ENCODE measurements at regions not wholly inside any gene's neighbourhood (a gene's known extent, or its start where the extent isn't known, plus 50 kb on each side); places are given as distances from the start of the nearest gene placed in this dataset.

DNA sequence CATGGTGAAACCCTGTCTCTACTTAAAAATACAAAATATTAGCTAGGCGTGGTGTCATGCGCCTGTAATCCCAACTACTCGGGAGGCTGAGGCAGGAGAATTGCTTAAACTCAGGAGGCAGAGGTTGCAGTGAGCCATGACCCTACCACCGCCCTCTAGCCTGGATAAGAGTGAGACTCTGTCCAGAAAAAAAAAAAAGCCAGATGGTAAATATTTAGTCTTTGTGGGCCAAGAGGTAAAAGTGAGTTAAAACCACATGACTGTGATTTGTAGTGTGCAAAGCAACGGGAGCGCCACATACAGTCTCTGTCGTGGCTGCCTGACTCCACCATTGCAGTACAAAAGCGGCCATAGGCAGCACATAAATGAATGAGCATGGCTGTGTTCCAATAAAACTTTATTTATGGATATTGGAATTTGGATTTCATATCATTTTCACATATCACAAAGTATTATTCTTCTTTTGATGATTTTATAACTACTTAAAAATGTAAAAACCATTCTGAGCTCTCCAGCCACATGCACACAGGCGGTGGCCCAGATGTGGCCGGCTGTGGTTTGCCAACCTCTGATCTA is 51.8 kb upstream of the CASZ1 start:
- no peak for DNase-seq (ENCODE audit: low spot score)

DNA sequence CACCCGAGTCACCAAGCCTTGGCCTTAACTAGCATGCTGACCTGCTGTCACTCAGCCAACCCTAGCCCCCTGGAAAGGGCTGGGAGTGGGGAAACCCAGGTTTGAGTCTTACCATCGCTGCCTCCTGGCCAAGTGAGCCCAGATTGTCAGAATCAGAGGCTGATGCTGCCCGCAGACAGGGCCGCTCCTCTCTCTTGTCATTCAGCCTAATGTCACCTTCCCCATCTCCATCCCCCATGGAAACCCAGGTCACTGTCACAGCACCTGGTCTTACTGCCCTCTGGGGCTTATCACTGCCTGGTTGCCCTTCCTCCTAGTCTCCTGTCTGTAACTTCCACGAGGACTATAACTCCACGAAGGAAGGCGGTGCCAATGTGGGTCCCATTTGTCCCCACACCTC is 53.6 kb upstream of the CASZ1 start:
- no peak for DNase-seq (ENCODE audit: low spot score)

DNA sequence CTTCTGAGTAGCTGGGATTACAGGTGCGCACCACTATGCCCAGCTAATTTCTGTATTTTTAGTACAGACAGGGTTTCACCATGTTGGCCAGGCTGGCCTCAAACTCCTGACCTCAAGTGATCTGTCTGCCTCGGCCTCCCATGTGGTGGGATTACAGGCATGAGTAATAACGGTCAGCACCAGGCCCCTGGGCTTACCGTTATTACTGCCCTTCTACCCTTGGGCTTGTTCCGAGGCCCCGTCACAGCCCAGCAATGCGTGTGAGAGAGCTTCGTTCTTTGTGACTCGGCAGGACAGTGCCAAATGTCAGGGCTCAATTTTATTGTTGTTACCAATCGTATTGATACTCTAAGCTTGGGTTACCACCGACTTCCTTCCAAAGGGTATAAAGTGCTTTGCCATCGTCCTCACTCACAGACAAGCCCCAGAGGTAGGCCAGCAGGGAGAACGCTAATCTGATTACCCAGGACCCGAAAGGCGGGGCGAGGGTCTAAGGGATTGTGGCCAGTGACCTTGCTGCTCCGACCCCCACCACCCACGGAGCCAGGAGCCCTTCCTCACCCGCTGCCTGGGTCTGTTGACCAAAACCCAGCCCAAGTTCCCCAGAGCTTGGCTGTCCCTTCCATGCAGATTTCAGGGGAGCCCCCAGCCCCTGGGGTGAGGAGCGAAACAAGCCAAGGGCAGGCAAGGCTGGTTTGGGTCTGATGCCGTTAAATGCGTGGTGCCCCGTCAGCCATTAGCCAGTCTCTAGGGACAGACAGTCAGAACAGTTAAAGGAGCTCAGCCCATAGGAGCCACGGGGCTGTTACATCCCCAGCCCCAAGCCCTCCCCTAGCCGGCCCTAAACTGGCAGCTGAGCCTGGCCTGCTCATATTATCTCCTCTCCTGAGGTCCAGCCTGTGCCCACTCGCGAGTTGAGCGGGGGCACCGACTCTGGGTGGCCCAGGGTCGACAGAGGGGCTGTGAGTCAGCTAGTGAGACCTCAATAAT is 54.9 kb upstream of the CASZ1 start:
- DNase-seq (ENCODE audit: low spot score): no peak

GRCh38 chr1:10852018-10852417 is 55.6 kb upstream of the CASZ1 start:
- no peak for DNase-seq (ENCODE audit: low spot score)

- DNase-seq (ENCODE audit: low spot score): no peak
Measured at GRCh38 chr1:10852486-10852885, 56.0 kb upstream of the CASZ1 start.

DNA sequence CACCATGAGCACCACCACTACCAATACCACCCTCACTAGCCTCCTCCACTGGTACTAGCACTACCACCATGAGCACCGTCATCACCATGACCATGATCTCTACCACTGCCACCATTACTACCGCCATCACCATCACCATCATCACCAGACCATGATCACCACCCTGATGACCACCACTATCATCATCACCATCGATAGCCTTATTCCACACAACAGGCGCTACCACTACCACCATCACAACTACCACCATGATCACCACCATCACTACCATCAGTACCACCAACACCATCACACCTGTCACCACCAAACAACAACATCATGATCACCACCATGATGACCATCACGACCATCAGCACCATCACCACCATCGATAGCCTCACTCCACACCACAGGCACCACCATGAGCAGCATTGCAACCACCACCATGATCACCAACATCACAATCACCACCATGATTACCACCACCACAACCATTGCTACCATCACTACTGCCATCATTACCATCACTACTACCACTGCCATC is 56.6 kb upstream of the CASZ1 start:
- no peak for DNase-seq (ENCODE audit: low spot score)

DNA sequence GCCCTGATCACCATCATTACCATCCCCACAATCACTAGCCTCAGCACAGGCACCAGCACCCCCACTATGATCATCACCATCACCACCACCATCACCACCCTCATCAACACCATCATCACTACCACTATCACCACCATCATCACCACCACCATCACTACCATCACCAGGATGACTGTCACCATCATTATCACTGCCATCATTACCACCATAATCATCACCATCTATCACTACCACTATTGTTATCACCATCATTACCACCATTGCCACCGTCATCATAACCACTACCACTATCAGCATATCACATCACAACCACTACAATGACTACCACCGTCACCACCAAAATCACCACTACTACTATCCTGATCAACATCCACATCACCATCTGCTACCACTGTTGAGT is 57.3 kb upstream of the CASZ1 start:
- no peak for DNase-seq (ENCODE audit: low spot score)

- no peak for DNase-seq (ENCODE audit: low spot score)
Measured at GRCh38 chr1:10854856-10855459, 58.5 kb upstream of the CASZ1 start.

DNA sequence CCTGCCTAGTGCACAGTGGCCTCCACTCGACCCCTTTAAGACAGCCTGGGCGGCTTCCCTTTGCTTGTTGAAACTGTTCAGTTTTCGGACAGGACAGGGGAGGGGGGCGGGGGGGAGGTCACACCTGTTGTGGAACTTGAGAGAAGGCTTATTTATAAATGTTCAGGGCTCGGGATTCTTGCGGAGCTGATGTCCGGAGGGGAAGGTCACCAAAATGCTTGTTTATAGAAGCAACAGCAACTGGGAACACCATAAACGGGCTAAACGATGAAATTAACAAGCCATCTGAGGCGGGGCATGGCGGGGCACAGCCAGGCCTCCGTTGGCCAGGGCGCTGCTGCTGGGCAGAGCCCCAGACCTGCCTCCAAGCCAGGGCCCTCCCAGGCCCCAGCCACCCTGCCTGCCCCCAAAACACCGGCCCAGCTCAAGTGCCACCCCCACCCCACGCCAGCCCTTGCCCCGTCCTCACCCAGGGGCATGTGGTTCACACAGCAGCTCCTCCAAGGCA is 59.8 kb upstream of the CASZ1 start:
- DNase-seq (ENCODE audit: low spot score): no peak

- DNase-seq (ENCODE audit: low spot score): no peak
Measured at GRCh38 chr1:10856863-10857598, 60.6 kb upstream of the CASZ1 start.

GRCh38 chr1:10857687-10858086 is 61.2 kb upstream of the CASZ1 start:
- DNase-seq (ENCODE audit: low spot score): no peak

- no peak for DNase-seq (ENCODE audit: low spot score)
Measured at GRCh38 chr1:10860218-10860617, 63.8 kb upstream of the CASZ1 start.

DNA sequence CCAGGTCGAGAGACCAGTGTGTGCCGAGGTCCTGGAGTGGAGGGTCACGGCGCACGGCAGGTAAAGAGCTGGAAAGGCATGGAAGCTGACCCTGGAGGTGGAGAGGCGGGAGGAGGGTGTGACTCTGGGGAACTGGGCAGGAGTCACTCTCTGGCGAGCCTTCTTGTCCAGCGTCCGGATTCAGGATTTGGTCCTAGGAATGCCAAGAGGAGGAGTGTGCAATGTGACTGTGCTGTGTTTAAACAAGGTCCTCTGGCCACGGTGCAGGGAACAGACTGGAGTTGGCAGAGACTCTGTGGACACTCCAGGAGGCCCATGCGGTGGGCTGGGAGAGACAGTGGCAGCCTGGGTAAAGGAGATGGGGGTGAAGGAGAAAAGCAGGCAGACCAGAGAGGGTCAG is 64.2 kb upstream of the CASZ1 start:
- no peak for DNase-seq (ENCODE audit: low spot score)

DNA sequence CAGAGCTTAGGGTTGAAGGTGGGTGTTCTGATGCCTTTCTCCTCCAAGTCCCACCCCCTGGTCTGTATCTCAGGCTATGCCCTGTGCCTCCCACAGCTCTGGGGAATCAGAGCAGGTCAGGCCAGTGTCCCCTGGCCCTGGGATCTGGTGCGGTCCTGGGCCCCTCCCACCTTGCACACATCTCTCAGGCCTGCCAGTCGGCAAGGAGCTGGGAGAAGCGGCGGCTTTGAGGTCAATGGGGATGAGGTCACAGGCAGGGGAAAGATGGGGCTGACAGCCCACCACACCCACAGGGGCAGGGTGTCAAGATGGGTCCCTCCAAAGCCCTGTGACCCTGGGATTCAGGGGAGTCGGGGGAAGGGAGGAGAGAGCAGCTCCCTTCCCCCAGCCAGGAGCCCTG is 65.4 kb upstream of the CASZ1 start:
- no peak for DNase-seq (ENCODE audit: low spot score)

DNA sequence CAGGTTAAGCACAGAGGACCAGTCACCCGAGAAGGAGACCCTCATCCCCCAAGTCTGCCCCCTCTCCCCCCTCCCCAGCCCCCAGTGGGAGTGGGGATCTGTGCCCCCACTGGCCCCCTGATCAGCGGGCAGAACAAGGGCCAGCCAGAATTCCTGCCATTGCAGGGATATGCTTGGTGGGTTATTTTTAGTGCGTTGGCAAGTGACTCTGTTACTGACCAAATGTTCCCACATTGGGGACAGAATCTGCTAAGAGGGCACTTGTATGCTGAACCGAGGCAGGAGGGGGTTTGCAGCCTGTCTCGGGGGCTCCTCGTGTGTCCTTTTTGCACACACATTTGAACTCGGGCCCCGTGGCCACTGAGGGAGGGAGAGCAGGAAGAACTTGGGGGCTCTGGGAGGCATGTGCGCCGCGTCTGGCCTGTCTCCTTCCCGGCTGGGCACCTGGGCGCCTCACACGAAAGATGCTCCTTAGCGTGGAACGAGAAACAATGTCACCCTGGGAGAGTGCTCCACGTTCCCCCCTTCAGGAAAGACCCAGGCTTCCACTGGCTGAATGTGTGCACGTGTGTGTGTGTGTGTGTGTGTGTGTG is 66.4 kb upstream of the CASZ1 start:
- DNase-seq (ENCODE audit: low spot score): no peak

DNA sequence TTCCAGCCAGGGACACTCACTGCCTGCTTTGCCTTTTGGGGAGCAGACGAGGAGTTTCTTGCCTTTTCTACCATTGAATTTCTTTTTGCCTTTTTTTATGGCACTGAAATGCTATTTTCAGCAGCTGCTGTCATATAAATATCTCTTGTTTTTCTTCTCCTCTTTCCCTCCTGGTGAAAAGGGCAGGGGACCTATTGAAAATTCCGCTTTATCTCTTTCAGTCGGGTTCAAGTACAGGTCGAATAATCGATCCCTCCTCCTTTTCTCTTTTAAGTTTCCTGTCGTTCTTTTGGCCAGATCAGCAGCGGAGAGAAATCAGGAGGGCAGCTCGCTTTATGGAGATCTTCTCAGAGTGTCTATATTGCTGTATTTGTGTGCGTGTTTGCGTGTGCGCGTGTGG is 67.4 kb upstream of the CASZ1 start:
- no peak for DNase-seq (ENCODE audit: low spot score)

- no peak for DNase-seq (ENCODE audit: low spot score)
Measured at GRCh38 chr1:10864776-10865175, 68.3 kb upstream of the CASZ1 start.

DNA sequence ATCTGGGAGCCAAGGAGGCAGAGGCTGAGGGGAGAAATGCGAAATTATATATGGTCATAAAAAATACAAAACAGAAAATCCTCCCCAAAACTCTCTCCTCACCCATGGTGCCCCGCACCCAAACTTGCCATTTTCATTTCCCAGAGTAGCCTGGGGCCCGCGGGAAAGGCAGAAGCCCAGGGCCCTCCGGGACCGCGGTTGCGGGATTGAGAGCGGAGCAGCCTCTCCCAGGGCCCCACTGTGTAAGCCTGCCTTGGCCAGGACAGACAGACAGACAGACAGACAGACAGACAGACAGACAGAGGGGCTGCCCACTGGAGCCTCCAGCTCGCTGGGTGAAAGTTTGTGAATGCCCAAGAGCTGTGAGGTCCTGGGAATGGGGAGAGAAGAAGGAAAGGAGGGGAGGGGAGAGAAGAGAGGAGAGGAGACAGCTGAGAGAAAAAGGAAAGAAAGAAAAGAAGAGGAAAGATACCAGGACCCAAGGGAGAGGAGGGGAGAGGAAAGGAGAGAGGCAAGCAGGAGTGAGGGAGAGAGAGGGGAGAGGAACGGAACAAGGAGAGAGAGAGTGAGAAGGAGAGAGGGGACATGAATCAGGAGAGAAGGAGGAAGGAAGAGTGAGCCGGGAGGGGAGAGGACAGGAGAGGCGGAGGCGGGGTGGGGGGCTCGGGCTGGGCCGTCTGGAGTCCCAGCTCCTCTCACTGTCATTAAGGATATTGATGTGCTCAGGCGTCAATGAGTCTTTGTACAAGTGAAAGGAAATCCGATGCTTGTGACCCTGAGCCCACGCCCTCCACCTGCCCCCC is 69.3 kb upstream of the CASZ1 start:
- no peak for DNase-seq (ENCODE audit: low spot score)

- no peak for DNase-seq (ENCODE audit: low spot score)
Measured at GRCh38 chr1:10866321-10867093, 70.1 kb upstream of the CASZ1 start.

DNA sequence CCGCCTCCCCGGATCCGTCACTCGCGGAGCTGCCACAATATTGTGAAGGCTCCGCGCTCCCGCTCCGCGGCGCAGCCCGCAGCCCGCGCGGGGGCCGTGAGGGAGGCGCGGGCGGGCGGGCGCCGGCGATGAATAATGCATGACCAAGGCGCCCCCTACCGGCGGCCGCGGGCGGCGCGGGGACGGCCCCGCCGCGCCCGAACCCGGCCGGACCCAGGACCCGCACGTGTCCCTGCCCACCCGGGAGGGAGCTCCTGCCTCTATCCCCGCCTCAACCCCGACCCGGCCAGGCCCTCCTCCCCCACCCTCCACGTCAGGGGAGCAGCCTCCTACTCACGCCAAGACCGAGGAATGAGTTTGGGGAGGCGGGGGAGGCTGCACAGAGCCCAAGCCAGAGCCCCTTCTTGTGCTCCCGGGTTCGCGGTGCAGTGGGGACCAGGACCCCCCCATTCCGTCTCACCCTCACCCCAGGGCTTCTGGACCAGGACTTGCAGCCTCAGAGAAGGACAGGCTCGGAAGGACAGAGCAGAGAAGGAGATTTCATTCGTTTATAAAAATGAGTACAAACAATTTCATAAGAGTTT is 70.8 kb upstream of the CASZ1 start:
- DNase-seq (ENCODE audit: low spot score): peak; percentile 38
